ENCODE measurements at regions not wholly inside any gene's neighbourhood (a gene's known extent, or its start where the extent isn't known, plus 50 kb on each side); places are given as distances from the start of the nearest gene placed in this dataset.

DNA sequence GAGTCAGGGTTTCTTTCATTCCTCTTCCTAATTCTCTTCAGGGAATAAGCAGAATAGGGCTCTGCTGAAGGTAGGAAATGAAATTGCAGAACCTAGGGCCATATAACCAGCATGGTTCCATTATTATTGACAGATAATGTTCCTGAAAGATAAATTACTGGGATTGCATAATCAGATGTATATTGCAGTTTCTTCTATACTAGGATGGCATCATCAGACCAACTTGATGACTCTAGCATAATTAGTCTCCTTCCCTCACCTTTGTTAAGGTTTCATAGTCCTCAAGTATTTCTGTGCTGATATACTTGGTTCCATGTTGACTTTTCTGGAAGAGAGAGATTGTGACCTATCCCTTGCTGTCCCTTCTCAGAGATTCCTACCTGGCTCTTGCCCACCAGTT is 492.3 kb upstream of the LCORL start:
- Histone ChIP-seq H2AFZ (ENCODE audit: low read depth, low read length, severe bottlenecking) (no peak overlapping the region), H3K4me2 (ENCODE audit: low read depth, low read length, poor library complexity, severe bottlenecking) (no peak overlapping the region), H3K36me3 (ENCODE audit: low read length) (no peaks in the 10 kb centered on the region), H3F3A (ENCODE audit: insufficient read depth) (no peaks in the 10 kb centered on the region), H3K4me3 (ENCODE audit: insufficient read depth, low read length, poor library complexity, severe bottlenecking) (no peak overlapping the region), H3K27ac (ENCODE audit: low read depth, low read length) (no peak overlapping the region), H3K27me3 (ENCODE audit: low read length) (no peaks in the 10 kb centered on the region), H3K9ac (ENCODE audit: low read length) (no peak overlapping the region), H3K9me3 (ENCODE audit: insufficient read depth, low read length) (no peaks in the 10 kb centered on the region), H3K9me2 (replicated peaks; ENCODE audit: insufficient read depth, low read length) (no peaks in the 10 kb centered on the region), H4K20me1 (ENCODE audit: low read depth, low read length) (no peaks in the 10 kb centered on the region), H3K79me2 (ENCODE audit: insufficient read depth, low read length) (no peaks in the 10 kb centered on the region)
- TF ChIP-seq, protein P1, sequence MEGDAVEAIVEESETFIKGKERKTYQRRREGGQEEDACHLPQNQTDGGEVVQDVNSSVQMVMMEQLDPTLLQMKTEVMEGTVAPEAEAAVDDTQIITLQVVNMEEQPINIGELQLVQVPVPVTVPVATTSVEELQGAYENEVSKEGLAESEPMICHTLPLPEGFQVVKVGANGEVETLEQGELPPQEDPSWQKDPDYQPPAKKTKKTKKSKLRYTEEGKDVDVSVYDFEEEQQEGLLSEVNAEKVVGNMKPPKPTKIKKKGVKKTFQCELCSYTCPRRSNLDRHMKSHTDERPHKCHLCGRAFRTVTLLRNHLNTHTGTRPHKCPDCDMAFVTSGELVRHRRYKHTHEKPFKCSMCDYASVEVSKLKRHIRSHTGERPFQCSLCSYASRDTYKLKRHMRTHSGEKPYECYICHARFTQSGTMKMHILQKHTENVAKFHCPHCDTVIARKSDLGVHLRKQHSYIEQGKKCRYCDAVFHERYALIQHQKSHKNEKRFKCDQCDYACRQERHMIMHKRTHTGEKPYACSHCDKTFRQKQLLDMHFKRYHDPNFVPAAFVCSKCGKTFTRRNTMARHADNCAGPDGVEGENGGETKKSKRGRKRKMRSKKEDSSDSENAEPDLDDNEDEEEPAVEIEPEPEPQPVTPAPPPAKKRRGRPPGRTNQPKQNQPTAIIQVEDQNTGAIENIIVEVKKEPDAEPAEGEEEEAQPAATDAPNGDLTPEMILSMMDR (IDR thresholded peaks at IDR 0.05; ENCODE audit: insufficient read depth, low read length, poor library complexity, severe bottlenecking) = no peak
- TF ChIP-seq EZH2phosphoT487 (conservative IDR thresholded peaks at IDR 0.05; ENCODE audit: low read length) = no peak

GRCh38 chr4:18512718-18513117 is 491.2 kb upstream of the LCORL start:
- Histone ChIP-seq H4K20me1 (ENCODE audit: low read depth, low read length) (no peaks in the 10 kb centered on the region), H3K4me2 (ENCODE audit: low read depth, low read length, poor library complexity, severe bottlenecking) (no peak overlapping the region), H3K9ac (ENCODE audit: low read length) (no peak overlapping the region), H3K9me2 (replicated peaks; ENCODE audit: insufficient read depth, low read length) (no peaks in the 10 kb centered on the region), H3K9me3 (ENCODE audit: insufficient read depth, low read length) (no peaks in the 10 kb centered on the region), H2AFZ (ENCODE audit: low read depth, low read length, severe bottlenecking) (no peak overlapping the region), H3K27me3 (ENCODE audit: low read length) (no peaks in the 10 kb centered on the region), H3F3A (ENCODE audit: insufficient read depth) (no peaks in the 10 kb centered on the region), H3K4me3 (ENCODE audit: insufficient read depth, low read length, poor library complexity, severe bottlenecking) (no peak overlapping the region), H3K27ac (ENCODE audit: low read depth, low read length) (no peak overlapping the region), H3K36me3 (ENCODE audit: low read length) (no peaks in the 10 kb centered on the region), H3K79me2 (ENCODE audit: insufficient read depth, low read length) (no peaks in the 10 kb centered on the region)
- TF ChIP-seq, protein P1 (IDR thresholded peaks at IDR 0.05; ENCODE audit: insufficient read depth, low read length, poor library complexity, severe bottlenecking) = no peak
- TF ChIP-seq EZH2phosphoT487 (conservative IDR thresholded peaks at IDR 0.05; ENCODE audit: low read length) = no peak

- Histone ChIP-seq H2AFZ (ENCODE audit: low read depth, low read length, severe bottlenecking) (no peak overlapping the region), H3K9ac (ENCODE audit: low read length) (no peak overlapping the region), H3K4me2 (ENCODE audit: low read depth, low read length, poor library complexity, severe bottlenecking) (no peak overlapping the region), H3K9me2 (replicated peaks; ENCODE audit: insufficient read depth, low read length) (no peaks in the 10 kb centered on the region), H3K36me3 (ENCODE audit: low read length) (no peaks in the 10 kb centered on the region), H3K27ac (ENCODE audit: low read depth, low read length) (no peak overlapping the region), H3K27me3 (ENCODE audit: low read length) (no peaks in the 10 kb centered on the region), H3K79me2 (ENCODE audit: insufficient read depth, low read length) (no peaks in the 10 kb centered on the region), H4K20me1 (ENCODE audit: low read depth, low read length) (no peaks in the 10 kb centered on the region), H3F3A (ENCODE audit: insufficient read depth) (no peaks in the 10 kb centered on the region), H3K4me3 (ENCODE audit: insufficient read depth, low read length, poor library complexity, severe bottlenecking) (no peak overlapping the region), H3K9me3 (ENCODE audit: insufficient read depth, low read length) (no peaks in the 10 kb centered on the region)
- no peak for TF ChIP-seq EZH2phosphoT487 (conservative IDR thresholded peaks at IDR 0.05; ENCODE audit: low read length)
- TF ChIP-seq, protein P1 (IDR thresholded peaks at IDR 0.05; ENCODE audit: insufficient read depth, low read length, poor library complexity, severe bottlenecking) = no peak
Observed at GRCh38 chr4:18511727-18512126, 490.2 kb upstream of the LCORL start.

Measured in SU-DHL-6 (cell line).